GM12892 (cell line): ENCODE measurements at regions not wholly inside any gene's neighbourhood (a gene's known extent, or its start where the extent isn't known, plus 50 kb on each side); places are given as distances from the start of the nearest gene placed in this dataset.

Experiments
- DNase-seq: peaks from one replicate; pipeline ENCODE4 v3.0.0; 2011; ENCODE audit not compliant: insufficient read length
- FAIRE-seq: peaks from 2 replicates; lab custom pipeline; 2011; peaks lifted over from hg19 to GRCh38; lab: Jason Lieb, UNC
- POLR2A ChIP-seq: IDR thresholded peaks from 2 replicates; pipeline ENCODE4 v1.6.1; 2011; ENCODE audit warnings: low read depth, low read length, control low read depth
- POLR2AphosphoS5 ChIP-seq: IDR thresholded peaks from 2 replicates; pipeline ENCODE4 v1.6.1; 2011; ENCODE audit warnings: low read depth, low read length, control low read depth
- TAF1 ChIP-seq: IDR thresholded peaks from 2 replicates; pipeline ENCODE4 v1.6.1; 2011; ENCODE audit warnings: low read depth, mild to moderate bottlenecking, control low read depth, low read length, borderline replicate concordance

DNA sequence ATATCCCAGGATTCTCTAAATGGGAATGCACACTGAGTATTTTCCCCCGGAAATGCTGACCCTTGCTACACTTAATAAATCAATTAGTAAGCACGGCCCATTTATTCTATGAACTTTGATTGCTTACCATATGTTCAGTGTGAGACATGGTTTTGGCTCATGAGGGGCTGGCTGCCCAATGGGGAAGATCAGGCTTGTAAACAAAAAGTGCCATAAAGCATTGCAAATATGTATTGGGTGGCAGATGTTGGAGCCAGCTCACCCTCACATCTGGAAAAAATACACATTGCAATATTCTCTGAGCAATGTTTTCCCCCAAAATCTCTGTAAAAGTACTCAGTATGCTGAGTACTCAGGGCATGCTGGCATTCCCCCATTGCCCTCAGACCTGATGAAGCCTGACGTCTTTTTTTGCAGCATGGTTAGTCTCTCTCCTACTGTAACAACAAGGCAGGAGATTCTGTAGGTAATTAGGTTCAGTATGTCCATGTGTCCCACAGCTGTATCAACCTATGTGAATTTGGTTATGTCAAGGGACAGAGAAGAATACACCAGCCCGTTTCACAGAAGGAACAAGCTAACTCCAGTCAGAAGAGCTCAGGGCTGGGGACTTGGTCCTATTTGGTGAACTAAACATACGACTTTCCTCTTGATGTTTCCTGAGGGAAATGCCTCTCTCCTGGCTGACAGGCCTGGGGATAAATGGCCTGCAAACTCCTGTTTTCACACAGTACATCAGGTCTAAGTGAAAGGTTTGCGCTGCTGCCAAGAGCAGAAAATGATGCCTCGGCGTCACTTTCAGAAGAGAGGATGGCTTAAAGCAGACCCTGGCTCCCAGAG is 202.4 kb downstream of the INSIG2 start:
- FAIRE-seq = no peak
- DNase-seq = no peak
- no peak for TF ChIP-seq POLR2A
- TF ChIP-seq POLR2AphosphoS5 = no peak
- no peak for TF ChIP-seq TAF1

- TF ChIP-seq POLR2AphosphoS5 = no peak
- TF ChIP-seq POLR2A = no peak
- TF ChIP-seq TAF1 = no peak
- no peak for FAIRE-seq
- no peak for DNase-seq
Observed at GRCh38 chr2:118279005-118279404, 190.7 kb downstream of the INSIG2 start.

GRCh38 chr2:118278046-118278445 is 189.8 kb downstream of the INSIG2 start:
- TF ChIP-seq TAF1 (no peak), POLR2AphosphoS5 (no peak), POLR2A (no peak)
- no peak for DNase-seq
- FAIRE-seq = no peak

DNA sequence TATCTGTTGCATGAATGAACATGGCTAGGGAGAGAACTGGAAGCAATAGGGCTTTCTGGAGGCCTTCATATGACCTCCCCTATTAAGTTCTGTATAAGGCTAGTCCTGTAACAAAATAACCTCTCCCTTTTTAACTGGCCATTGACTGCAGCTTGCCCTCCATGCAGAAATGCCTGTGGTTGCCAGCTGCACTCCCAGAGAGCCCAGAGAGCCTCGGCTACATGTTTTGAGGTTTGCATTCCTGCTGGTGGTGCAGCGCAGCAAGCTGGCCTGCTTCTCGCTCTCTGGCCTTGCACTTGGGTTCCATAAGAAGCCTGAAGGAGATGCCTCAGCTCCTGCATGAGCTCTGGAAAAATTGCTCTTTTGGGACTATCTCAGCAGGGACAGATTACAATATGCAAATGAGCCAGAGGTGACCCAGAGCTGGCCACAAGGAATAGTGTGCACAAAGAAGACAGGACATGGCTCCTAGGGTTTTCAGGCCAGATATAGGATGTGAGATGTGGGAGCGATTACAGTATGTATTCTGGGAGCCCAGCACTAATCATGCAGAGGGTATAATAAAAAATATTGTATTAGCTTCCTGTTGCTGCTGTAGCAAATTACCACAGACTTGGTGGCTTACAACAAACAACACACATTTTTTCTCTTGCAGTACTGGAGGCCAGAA is 186.7 kb downstream of the INSIG2 start:
- TF ChIP-seq TAF1 (no peak), POLR2A (no peak), POLR2AphosphoS5 (no peak)
- FAIRE-seq = no peak
- no peak for DNase-seq

DNA sequence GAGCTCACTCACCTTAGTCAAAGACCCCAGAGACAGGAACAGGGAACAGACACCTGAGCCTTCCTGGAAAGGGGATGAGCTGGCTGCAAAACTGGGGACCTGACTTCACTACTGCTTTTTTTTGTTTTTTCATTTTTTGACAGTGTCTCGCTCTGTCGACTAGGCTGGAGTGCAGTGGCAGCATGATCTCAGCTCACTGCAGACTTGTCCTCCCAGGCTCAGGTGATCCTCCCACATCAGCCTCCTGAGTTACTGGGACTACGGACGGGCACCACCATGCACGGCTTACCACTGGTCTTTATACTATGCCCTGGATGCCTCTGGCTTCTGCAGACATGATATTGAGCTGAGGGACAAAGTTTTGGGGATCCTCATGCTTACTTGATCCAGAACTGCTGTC is 184.1 kb downstream of the INSIG2 start:
- DNase-seq = no peak
- no peak for FAIRE-seq
- TF ChIP-seq POLR2AphosphoS5 = no peak
- no peak for TF ChIP-seq TAF1
- no peak for TF ChIP-seq POLR2A

- FAIRE-seq = no peak
- DNase-seq = no peak
- TF ChIP-seq POLR2AphosphoS5 (no peak), POLR2A (no peak), TAF1 (no peak)
Observed at GRCh38 chr2:118269408-118270051, 181.3 kb downstream of the INSIG2 start.

DNA sequence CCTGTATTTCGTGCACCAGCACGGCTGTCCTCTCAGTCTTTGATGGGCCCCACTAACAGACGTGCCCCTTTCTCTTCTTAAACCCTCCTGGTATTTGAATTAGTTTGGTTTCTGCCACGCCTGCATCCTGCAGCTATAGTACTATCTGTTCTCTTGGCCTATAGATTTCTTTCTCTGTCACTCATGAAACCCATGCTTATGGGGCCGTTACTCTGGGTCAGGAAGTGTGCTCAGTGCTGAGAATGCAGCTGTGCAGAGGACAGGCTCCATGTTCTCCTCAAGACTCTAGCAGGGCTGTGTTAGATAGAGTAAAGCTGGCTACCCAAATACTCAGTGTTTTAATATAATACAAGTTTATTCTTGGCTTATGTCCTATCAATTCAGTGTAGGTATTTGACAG is 180.0 kb downstream of the INSIG2 start:
- no peak for TF ChIP-seq POLR2A
- TF ChIP-seq TAF1 = no peak
- TF ChIP-seq POLR2AphosphoS5 = no peak
- DNase-seq (no peak), FAIRE-seq (no peak)

DNA sequence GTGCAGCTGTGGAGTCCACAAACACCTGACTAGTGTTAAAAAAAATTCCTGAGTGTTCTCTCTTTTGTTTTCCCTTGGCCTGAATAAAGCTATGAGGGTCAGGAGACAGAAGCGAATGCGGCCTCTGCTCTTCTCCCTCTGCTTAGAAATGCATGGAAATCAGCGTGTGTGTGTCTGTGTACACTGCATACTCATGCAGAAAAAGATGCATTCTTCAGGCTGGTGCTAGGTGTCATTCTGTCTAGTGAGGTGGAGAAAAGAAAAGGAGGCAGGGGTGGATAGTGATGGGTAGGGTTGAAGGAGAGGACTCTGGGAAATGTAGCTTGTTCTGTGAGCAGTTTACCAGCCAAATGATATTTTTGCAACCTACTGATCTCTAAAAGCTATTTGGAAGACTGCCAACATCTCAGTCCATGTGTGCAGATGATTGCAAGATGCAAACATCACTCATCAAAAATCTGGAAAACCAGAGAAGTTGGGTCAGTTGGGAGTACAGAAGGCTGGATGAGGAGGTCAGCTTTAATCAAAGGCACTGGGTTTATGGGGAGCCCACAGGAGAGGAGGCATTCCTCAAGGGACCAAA is 177.7 kb downstream of the INSIG2 start:
- FAIRE-seq (no peak), DNase-seq (no peak)
- TF ChIP-seq TAF1 = no peak
- no peak for TF ChIP-seq POLR2A
- TF ChIP-seq POLR2AphosphoS5 = no peak

- TF ChIP-seq POLR2AphosphoS5 = no peak
- DNase-seq (no peak), FAIRE-seq (no peak)
Observed at GRCh38 chr2:118264232-118264990, 176.1 kb downstream of the INSIG2 start.

- no peak for DNase-seq
- FAIRE-seq = no peak
- TF ChIP-seq POLR2AphosphoS5 (no peak), TAF1 (no peak), POLR2A (no peak)
Observed at GRCh38 chr2:118257696-118258095, 169.4 kb downstream of the INSIG2 start.

DNA sequence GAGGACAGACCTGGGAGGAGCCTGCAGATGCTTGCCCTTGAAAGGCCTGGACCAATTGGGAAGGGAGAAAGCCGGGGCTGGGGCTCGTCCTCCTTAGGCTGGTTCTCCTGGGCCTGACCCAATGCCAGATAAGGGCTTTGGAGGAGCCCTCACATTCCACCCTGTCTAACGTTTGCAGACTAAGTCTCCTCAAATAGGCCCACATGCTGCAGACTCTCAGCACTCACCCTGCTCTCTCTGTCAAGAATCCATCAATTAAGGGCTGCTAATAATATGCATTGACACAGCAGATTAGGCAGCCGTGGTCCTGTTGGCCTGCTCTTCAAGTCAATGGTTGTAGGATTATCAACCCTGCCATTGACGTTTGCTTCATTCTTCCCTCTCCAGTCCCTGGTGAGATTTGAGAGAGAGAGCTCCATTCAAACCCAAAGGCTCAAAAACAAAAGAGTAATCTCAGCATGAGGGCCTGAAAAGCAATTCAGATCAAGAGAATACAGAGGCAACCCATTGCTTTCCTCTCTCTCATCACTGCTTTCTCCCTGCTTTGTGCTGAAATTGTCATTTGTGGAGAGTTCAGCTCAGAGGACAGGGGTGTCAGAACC is 167.6 kb downstream of the INSIG2 start:
- TF ChIP-seq POLR2AphosphoS5 (no peak), POLR2A (no peak), TAF1 (no peak)
- no peak for FAIRE-seq
- no peak for DNase-seq
